Astrocyte (in vitro differentiated cells and primary cell): ENCODE measurements at regions not wholly inside any gene's neighbourhood (a gene's known extent, or its start where the extent isn't known, plus 50 kb on each side); places are given as distances from the start of the nearest gene placed in this dataset.

Experiments used
- DNase-seq: peaks from one replicate; pipeline ENCODE4 v3.0.0-alpha.2; 2010; ENCODE audit warnings: low read depth
- FAIRE-seq: peaks from 2 replicates; lab custom pipeline; 2011; peaks lifted over from hg19 to GRCh38; lab: Jason Lieb, UNC
- H2AFZ ChIP-seq: 2 replicates; pipeline ENCODE4 v1.6.0; 2012; ENCODE audit warnings: low read depth, low read length, inconsistent platforms
- H3K27ac ChIP-seq: 2 replicates; pipeline ENCODE4 v1.5.1; 2011; ENCODE audit warnings: low read depth, low read length, inconsistent platforms
- H3K27me3 ChIP-seq: 2 replicates; pipeline ENCODE4 v1.6.0; 2011; ENCODE audit warnings: low read length, inconsistent platforms; ENCODE audit not compliant: insufficient read depth
- H3K36me3 ChIP-seq: 2 replicates; pipeline ENCODE4 v1.5.1; 2011; ENCODE audit warnings: low read length, inconsistent platforms; ENCODE audit not compliant: insufficient read depth
- H3K4me1 ChIP-seq: 2 replicates; pipeline ENCODE4 v1.5.1; 2011; ENCODE audit warnings: low read length, inconsistent platforms; ENCODE audit not compliant: insufficient read depth
- H3K4me2 ChIP-seq: 2 replicates; pipeline ENCODE4 v1.6.0; 2012; ENCODE audit warnings: low read length, inconsistent platforms
- H3K4me3 ChIP-seq: 2 replicates; pipeline ENCODE4 v1.5.1; 2011; ENCODE audit warnings: low read depth, mild to moderate bottlenecking, low read length, inconsistent platforms; ENCODE audit not compliant: insufficient read depth
- H3K79me2 ChIP-seq: 2 replicates; pipeline ENCODE4 v1.6.0; 2012; ENCODE audit warnings: mild to moderate bottlenecking, low read length, inconsistent platforms; ENCODE audit not compliant: insufficient read depth
- H3K9ac ChIP-seq: 2 replicates; pipeline ENCODE4 v1.6.0; 2012; ENCODE audit warnings: mild to moderate bottlenecking, low read length, inconsistent platforms
- H3K9me3 ChIP-seq: 2 replicates; pipeline ENCODE4 v1.5.1; 2012; ENCODE audit warnings: low read depth, mild to moderate bottlenecking, low read length, inconsistent platforms; ENCODE audit not compliant: insufficient read depth
- H4K20me1 ChIP-seq: 2 replicates; pipeline ENCODE4 v1.6.0; 2012; ENCODE audit warnings: low read length, inconsistent platforms; ENCODE audit not compliant: insufficient read depth
- H3K27ac Mint-ChIP-seq: one replicate; pipeline ENCODE4 v1.8.0; 2021; ENCODE audit warnings: mild to moderate bottlenecking, mixed read lengths; ENCODE audit not compliant: unreplicated experiment
- H3K27me3 Mint-ChIP-seq: one replicate; pipeline ENCODE4 v1.8.0; 2021; ENCODE audit warnings: low read depth, mixed read lengths; ENCODE audit not compliant: unreplicated experiment
- H3K36me3 Mint-ChIP-seq: one replicate; pipeline ENCODE4 v1.8.0; 2021; ENCODE audit warnings: low read depth, mixed read lengths; ENCODE audit not compliant: unreplicated experiment
- H3K4me1 Mint-ChIP-seq: one replicate; pipeline ENCODE4 v1.8.0; 2021; ENCODE audit warnings: low read depth, mixed read lengths; ENCODE audit not compliant: unreplicated experiment
- H3K4me3 Mint-ChIP-seq: one replicate; pipeline ENCODE4 v1.8.0; 2021; ENCODE audit warnings: mild to moderate bottlenecking, moderate library complexity, mixed read lengths; ENCODE audit not compliant: unreplicated experiment
- H3K9me3 Mint-ChIP-seq: one replicate; pipeline ENCODE4 v1.8.0; 2021; ENCODE audit warnings: mild to moderate bottlenecking, mixed read lengths; ENCODE audit not compliant: unreplicated experiment
- CTCF ChIP-seq: IDR thresholded peaks from 2 replicates; pipeline ENCODE4 v1.5.1; 2011; ENCODE audit warnings: low read depth, mild to moderate bottlenecking, inconsistent platforms, low read length, moderate library complexity; ENCODE audit not compliant: insufficient read depth
- EZH2 ChIP-seq: IDR thresholded peaks from 2 replicates; pipeline ENCODE4 v1.6.1; 2012; ENCODE audit warnings: mild to moderate bottlenecking, low read length, inconsistent platforms; ENCODE audit not compliant: insufficient read depth

GRCh38 chr13:104553896-104554295 lies 1487.7 kb upstream of the SLC10A2 start:
- H3K9me3 ChIP-seq, result no peaks in the 10 kb centered on the region
- no peak overlapping the region for H3K27ac ChIP-seq
- H2AFZ ChIP-seq, result no peak overlapping the region
- H3K27me3 Mint-ChIP-seq, result no peaks in the 10 kb centered on the region
- TF ChIP-seq EZH2 (no peak), CTCF (no peak)
- FAIRE-seq (no peak), DNase-seq (no peak)
- no peak overlapping the region for H3K9ac ChIP-seq
- no peaks in the 10 kb centered on the region for H3K4me1 Mint-ChIP-seq
- no peaks in the 10 kb centered on the region for H3K36me3 ChIP-seq
- no peaks in the 10 kb centered on the region for H4K20me1 ChIP-seq
- H3K4me3 Mint-ChIP-seq, result no peak overlapping the region
- H3K36me3 Mint-ChIP-seq, result no peaks in the 10 kb centered on the region
- H3K4me1 ChIP-seq, result peaks cover 3% of the 10 kb centered on the region
- H3K27ac Mint-ChIP-seq, result no peak overlapping the region
- H3K27me3 ChIP-seq, result no peaks in the 10 kb centered on the region
- no peak overlapping the region for H3K4me2 ChIP-seq
- peaks cover 4% of the 10 kb centered on the region for H3K9me3 Mint-ChIP-seq
- no peaks in the 10 kb centered on the region for H3K79me2 ChIP-seq
- H3K4me3 ChIP-seq, result no peak overlapping the region

GRCh38 chr13:104553186-104553585 lies 1487.0 kb upstream of the SLC10A2 start:
- no peaks in the 10 kb centered on the region for H3K4me1 Mint-ChIP-seq
- DNase-seq (peak; percentile 78), FAIRE-seq (no peak)
- no peak overlapping the region for H3K9ac ChIP-seq
- H3K4me3 Mint-ChIP-seq, result no peak overlapping the region
- no peaks in the 10 kb centered on the region for H3K36me3 ChIP-seq
- H3K79me2 ChIP-seq, result no peaks in the 10 kb centered on the region
- no peaks in the 10 kb centered on the region for H3K27me3 ChIP-seq
- no peak for TF ChIP-seq EZH2
- TF ChIP-seq CTCF, result no peak
- no peaks in the 10 kb centered on the region for H3K36me3 Mint-ChIP-seq
- H3K4me1 ChIP-seq, result peaks cover 3% of the 10 kb centered on the region
- peak overlapping the region; percentile 1 for H3K4me2 ChIP-seq
- H3K27me3 Mint-ChIP-seq, result no peaks in the 10 kb centered on the region
- H3K9me3 ChIP-seq, result no peaks in the 10 kb centered on the region
- no peak overlapping the region for H3K27ac Mint-ChIP-seq
- H2AFZ ChIP-seq, result no peak overlapping the region
- no peaks in the 10 kb centered on the region for H4K20me1 ChIP-seq
- H3K27ac ChIP-seq, result no peak overlapping the region
- H3K9me3 Mint-ChIP-seq, result peaks cover 4% of the 10 kb centered on the region
- H3K4me3 ChIP-seq, result no peak overlapping the region

GRCh38 chr13:104534847-104535246 lies 1468.6 kb upstream of the SLC10A2 start:
- Histone ChIP-seq H4K20me1 (no peaks in the 10 kb centered on the region), H3K27me3 (no peaks in the 10 kb centered on the region), H3K4me1 (no peaks in the 10 kb centered on the region), H3K79me2 (no peaks in the 10 kb centered on the region), H3K9ac (no peak overlapping the region), H3K36me3 (no peaks in the 10 kb centered on the region), H3K4me2 (no peak overlapping the region), H3K27ac (no peak overlapping the region), H3K4me3 (no peak overlapping the region), H2AFZ (no peak overlapping the region), H3K9me3 (no peaks in the 10 kb centered on the region)
- DNase-seq (no peak), FAIRE-seq (no peak)
- Mint-ChIP-seq H3K4me3 (no peak overlapping the region), H3K9me3 (no peaks in the 10 kb centered on the region), H3K27me3 (no peaks in the 10 kb centered on the region), H3K36me3 (no peaks in the 10 kb centered on the region), H3K27ac (no peak overlapping the region), H3K4me1 (no peaks in the 10 kb centered on the region)
- TF ChIP-seq CTCF (no peak), EZH2 (no peak)
